CD4-positive, alpha-beta T cell treated with Interleukin-10 for 1 hour (primary cell): ENCODE measurements at regions not wholly inside any gene's neighbourhood (a gene's known extent, or its start where the extent isn't known, plus 50 kb on each side); places are given as distances from the start of the nearest gene placed in this dataset.

Experiments used
- DNase-seq: peaks from one replicate; pipeline ENCODE4 v3.0.0-alpha.2; 2020

DNA sequence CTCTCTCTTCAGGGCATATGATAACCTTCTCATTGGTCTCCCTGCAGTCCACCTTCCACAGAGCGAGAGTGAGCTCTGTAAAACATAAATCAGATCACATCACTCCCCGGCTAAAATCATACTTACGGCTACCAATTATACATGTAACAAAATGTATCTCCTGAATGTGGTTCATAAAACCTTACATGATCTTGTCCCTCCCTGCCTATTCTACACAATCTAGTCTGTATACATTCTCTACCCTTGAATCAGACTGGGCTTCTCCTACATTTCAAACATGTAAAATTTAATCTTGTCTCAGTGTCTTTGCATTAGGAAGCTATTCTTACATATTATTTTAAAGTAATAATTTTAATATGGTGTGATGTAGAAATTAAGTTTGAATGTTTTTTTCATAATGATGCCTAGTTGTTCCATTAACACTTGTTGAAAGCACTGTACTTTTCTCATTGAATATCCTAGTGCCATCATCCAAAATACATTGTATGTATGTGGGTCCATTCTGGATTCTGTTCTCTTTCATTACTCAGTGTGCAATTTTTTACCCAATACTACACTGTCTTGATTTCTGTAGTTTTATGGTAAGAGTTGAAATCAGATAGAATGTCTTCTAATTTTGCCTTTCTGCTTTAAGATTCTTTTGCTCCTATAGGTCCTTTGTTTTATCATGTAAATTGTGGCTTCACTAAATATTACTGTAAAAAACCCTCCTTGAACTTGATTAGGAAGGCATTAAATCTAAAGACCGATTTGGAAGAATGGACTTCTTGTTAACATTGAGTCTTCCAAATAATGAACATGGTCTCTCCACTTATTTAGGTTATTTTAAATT is 403.3 kb upstream of the EPHA7 start:
- DNase-seq, result no peak

DNA sequence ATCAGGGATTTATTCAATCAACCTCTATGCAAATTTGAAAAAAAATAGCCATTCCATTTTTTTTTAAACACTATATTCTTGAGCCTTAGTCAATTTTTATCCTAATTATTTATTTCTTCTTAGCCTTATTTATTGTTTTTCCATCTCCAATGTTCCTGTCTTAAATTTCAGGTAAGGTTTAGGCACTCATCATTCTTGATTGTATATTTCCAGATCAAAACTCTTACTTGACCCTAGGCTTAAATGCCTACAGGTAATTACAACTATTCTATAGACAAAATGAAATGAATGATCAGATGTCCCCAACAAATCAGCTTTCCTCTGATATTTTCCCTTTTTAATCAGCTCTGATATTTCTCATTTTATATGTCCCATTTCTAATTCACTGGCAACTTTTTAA is 402.6 kb upstream of the EPHA7 start:
- DNase-seq, result no peak

DNA sequence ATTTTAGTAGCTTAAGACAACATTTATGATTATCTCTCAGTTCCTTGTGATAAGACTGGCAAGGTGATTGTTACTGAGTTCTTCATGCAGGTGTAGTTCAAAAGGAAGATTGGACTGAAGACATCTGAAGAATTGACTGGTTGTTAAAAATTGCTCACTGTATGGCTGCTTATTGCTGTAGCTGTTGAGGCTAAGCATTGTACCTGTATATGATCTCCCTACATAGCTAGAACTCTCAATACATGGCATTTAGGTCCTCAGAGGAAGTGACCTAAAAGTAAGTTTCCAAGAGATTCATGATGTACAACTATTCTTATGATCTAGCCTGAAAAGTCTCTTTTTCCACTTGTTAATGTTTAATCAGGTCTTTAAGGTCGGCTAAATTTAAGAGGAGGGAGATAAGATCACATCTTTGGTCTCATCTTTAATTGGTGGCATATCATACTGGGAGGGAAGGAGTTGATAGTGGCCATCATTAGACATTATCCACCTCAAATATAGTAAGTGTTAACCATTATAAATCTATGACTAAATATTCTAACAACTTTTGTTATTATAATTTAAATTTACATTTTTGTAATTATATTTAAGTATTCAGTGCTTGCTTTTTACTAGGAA is 401.2 kb upstream of the EPHA7 start:
- DNase-seq, result no peak

DNA sequence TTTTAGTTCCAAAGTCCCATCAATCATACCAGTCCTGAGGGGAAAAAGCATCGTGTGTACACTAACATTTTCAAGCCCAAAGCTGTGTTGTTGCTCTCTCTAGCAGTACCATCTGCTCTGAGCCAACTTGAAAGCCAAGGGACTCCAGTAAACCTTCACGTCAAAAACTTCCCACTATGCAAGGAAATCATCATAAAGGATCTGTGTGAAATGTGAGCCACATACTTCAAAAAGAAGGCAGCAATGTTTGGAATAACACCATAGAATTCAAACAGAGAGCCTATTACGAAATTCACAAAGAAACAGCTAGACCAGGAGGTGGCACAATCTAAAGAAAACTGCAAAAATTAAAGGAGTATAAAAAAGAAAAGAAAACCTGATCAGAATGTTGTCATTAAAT is 399.8 kb upstream of the EPHA7 start:
- DNase-seq, result no peak

DNA sequence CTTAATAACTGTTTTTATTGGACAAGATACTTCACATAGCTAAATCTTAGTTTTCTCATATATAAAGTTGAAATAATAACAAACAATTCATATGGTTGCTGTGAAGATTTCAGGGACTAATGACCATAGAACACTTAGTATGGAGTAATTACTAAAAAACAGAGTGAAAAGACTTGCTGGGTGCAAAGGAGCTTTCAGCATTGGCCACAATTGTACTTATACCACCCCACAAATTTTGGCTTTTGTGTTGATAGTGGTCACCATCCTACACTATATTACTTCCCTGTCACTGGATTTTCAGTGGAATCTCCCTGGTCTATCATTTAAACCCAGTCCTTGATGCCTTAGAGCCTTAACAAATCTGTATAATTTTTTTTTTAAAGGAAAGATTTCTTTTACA is 398.6 kb upstream of the EPHA7 start:
- DNase-seq, result no peak

DNA sequence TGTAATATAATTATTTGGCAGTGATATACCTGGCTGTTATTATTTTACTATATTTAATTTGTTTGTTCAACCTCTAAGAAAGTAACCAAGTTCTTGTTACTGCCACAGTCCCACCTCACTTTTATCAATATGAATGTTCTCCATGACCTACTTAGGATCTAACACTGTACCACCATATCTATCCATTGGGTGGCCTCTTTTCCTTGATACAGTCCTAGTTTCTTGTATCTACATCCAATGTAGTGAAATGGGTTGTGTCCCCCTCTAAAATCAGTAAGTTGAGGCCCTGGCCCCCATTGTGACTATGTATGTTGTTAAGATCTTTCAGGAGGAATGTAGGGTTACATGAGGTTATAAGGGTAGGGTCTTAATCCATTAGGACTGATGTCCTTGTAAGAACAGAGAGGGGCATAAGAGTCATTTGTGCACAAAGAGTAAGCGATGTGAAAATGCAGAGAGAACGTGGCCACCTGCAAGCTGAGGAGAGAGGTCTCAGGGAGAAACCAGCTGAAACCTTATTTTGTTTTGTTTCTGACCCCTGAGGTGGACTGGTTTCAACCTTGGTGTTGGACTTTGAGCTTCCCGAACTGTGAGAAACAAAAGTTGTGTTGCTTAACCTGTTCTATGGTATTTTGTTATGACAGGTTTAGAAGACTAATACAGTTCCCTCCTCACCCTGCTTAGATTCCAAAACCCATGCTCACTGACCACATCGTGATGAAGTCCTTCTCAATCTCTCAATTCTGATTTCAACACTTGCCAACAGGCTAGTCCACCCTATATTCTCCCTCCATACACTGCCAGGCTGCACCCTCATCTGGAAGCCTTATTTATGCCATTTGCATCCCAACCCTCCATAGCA is 387.3 kb upstream of the EPHA7 start:
- no peak for DNase-seq

DNA sequence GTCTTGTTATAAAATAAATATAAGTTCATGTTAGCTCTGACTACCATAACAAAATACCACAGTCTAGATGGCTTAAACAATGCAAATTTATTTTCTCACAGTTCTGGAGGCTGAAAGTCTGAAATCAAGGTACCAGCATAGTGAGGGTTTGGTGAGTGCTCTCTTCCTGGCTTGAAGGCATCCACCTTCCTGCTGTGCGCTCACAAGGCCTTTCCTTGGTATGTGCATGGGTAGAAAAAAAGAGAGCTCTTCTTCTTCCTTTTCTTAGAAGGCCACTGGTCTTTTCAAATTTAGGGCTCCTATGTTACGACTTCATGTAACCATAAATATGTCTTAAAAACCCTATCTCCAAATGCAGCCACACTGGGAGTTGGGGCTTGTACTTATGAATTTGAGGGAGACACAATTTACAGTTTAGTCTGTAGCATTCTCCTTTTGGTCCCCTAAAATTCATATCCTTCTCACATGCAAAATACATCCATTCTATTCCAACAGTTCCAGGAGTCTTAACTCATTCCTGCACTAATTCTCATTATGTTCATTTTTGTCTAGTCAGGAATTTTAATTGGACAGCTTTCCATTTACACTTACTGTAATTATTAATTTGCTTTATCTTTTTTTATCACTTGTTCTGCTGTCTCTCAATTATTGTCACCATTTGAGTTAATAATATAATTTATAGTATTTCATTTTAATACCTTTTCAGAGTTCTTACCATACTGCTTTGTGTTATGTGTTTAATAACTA is 381.9 kb upstream of the EPHA7 start:
- DNase-seq, result no peak

DNA sequence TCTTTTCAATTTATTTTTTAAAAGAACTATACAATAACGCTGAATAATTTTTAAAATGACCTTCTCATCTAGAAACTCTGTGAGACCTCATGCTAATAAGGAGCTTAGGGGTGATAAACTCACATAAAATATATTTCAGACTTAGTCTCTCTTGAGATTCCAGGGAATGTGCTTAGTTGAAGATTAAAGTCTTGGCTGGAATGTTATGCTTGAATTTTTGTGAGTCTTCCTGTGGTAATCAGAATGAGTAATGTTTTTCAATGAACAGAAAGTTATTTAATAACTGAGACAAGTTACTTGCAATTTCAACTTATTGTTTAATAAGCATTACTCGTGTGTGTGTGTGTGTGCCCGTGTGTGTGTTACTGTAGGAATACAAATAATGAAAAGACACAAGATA is 379.9 kb upstream of the EPHA7 start:
- DNase-seq, result no peak

DNA sequence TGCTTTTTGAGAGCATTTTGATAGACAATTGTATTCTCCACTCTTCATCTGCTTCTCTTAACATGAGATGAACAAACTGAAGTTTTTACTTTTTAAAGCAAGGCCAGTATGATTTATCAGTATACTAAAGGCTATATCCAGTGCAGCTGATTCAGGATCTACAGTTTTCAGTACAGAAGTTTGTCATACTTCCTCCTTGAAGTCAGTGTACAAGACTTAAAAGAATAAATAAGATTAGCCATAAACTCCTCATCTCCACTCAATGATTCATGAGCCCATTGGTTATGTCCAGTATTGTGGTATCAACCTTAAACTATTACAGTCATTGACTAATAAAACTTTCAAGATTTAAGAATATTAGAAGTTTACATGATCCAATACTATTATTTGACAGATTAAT is 374.8 kb upstream of the EPHA7 start:
- no peak for DNase-seq

DNA sequence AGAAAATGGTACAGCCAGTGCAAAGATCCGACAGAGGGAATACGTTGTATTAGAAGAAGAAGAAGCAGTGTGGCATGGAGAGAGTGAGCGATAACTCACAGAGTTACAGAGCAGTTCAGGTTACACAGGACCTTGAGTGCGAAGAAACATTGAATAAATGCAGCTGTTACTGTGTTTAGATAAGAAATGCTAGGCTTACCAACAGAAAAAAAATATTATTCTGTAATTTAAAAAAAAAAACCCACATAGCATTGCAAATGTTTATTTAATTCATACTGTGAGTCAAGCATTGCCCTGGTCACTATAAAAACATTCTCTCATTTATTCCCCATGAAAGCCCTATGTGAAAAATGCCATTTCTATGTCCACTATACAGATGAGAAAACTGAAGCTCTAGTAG is 373.4 kb upstream of the EPHA7 start:
- no peak for DNase-seq

DNA sequence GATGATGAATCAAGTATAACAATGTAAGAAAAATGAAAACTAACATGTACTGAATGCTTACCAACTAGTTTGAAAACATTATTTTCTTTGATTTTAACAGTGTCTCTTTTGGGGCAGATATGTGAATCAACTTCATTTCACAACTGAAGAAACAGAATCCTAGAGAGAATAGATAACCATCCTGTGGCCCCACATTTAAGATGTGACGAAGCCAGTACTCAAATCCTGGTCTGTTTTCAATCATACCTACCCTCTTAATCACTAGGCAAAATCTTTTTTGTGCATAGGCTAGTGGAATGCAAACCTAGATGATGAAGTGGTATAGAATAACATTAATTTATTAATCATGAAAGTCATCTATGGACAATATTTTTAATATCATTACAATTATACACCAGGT is 371.6 kb upstream of the EPHA7 start:
- DNase-seq, result no peak

DNA sequence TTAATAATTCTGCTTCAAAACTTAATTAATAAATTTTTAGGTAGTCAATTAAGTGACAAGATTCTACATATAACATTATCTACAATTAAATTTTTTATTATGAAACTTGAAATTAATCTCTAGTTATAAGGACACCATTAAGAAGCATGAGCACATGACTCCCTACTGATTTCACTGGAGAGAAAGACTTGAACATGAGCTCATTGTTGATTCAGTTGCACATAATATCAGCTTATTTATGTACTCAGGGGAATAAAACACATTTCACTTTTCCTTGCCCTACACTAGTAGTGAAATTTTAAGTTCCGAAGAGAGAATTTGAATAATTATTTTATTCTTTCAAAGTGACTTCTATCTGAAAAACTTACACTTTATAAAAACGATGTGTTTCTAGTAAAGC is 370.2 kb upstream of the EPHA7 start:
- no peak for DNase-seq

DNA sequence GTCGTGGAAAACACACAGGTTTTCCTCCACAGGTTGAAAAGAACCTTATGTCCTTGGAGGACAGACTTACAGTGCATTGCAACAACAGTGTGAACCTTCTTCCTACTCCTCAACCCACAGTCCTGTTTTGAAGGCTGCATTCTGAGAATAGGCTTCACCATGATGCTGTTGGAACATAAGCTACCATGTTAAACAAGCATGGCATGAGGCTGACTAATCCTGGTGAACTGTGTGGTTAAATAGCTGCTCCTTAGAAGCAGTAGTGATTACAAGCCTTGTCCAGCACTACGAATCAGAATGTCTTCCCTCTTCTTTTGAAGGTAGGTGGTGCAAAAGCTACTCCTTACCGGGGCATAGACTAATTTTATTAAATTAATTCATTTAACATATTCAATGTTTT is 368.5 kb upstream of the EPHA7 start:
- no peak for DNase-seq

DNA sequence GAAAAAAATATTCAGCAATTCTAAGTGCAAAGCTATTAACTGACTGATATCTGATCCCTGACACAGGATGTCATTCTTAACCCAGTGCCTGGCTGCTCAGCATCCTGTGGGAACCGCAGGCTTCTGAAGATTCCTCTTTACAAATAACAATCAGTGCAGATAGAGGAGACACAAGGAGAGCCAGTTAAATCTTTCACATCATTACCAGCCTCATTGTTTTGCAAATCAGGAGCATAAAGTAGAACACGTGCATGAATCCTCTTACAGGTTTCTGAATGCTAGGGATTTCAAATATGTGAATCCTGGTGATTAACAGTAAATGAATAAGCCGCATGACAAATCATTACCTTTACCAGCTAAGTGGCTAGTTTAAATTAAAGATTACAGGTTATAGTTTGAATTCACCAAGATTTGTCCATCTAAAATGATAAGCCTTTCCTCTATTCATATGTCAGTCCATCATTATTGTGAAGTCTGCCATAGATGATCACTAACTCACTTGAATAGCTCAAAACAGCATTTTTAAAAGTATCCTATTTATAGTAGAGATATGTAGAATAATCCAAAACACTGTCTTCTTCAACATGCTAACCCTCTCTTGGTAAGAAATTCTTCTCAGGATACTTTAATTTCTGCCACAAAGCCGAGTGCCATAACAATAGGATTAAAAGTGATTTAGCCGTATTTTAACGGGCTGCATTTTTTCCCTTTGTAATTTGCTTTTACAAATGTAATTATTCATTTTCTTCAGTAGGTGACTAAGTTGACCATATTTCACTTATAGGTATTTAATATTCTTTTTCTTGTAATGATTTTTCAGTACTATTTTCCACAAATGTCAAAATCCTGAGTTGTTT is 367.3 kb upstream of the EPHA7 start:
- DNase-seq, result no peak

DNA sequence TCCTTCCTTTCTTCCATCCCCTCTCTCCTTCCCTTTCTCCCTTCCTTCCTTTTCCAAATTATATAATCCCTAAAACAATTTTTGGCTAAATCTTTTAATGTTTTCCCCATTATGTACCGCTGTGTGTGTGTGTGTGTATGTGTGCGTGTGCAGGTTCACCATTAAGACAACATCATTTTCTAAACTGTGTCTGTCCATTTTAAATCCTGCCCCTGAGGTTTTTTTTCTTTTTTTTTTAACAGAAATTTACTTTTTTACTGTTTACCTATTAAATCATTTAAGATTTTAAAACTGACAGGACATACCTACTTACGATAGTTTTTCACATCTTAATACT is 366.3 kb upstream of the EPHA7 start:
- DNase-seq, result no peak

DNA sequence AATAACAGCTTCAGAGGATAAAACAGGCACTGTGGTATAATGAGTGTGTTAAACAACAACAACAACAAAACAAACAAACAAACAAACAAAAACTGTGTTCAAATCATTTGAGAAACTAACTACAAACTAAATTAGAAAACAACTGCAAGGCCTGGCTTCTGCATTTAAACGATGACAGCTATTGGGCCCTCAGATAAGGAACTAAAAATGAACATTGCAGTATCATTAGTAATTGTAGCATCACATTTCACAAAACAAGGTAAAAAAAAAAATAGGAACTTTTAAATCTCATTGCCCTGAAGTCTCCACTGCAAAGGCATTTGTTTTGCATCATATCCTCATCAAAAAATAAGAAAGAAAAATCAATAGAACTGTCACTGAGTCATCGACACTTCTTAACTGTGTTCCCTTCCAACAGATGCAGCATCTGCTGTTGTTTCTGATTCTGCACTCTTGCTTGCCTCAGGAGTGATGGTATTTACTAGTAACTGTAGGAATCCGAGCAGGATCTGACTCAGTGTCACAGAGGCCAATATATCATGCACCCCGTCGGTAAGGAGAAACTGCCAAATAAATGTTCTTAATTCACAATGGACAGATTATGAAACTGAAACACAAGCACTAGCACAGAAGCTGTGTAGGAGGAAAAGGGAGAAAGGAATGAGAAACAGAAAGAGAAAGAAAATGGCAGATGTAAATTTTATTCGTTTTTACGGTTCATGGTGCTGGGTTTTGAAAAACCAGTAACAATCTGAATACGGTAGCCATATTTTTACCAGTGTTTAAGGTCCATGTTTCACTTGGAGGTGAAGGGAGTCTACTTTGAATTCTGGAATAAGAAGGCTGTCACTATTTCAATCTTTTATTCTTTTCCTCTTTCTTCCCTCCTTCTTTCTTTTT is 365.7 kb upstream of the EPHA7 start:
- DNase-seq, result no peak

DNA sequence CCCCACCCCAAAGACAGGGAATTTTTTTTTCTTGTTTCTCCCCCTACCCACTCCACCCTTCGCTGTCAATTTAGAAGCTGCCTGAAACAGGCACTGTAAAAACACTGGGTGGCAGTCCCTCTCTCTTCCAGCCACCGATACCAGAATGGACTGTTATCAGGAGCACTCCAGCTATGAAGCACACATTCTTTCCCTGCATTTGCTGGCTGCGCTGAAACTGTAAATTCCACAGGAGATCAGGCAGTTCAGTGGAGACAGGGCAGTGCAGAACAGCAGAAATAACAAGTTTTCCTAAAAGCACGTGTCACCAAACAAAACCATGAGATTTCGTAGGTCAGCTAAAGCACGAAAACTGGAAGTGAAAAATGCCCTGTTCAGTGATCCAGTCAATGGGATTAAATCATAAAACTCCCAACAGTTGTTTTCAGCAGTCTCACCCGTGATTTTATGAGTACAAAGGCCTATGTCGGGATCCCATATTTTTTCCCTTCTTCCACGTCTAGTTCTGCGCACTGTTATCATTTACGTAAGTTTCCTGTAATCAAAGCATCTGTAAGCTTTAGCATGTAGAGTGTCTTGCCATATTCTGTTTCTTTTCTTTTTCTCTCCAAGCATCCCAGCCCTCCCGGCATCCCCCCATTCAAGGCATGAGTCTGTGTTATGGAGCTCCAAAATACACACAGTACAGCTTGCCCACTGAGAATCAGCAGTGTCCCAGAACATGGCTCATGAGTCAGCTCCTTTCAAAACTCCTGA is 359.9 kb upstream of the EPHA7 start:
- DNase-seq, result no peak

DNA sequence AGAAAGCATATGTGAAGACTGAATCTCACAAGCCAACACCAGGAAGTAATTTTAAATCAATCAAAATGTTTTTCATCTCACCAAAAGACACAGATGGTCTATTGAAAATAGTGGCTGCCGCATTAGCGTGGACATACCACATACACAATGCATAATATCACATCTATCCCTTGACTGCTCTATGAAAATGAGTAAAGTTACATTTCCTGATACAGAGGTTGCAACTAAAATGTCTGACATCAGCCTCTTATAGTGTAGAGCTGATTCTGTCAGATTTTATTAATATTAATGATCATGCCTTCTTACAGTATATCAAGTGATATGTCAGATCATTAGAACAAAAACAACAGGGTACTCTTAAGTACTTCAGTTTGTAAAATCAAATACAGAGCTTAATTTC is 339.8 kb upstream of the EPHA7 start:
- no peak for DNase-seq

DNA sequence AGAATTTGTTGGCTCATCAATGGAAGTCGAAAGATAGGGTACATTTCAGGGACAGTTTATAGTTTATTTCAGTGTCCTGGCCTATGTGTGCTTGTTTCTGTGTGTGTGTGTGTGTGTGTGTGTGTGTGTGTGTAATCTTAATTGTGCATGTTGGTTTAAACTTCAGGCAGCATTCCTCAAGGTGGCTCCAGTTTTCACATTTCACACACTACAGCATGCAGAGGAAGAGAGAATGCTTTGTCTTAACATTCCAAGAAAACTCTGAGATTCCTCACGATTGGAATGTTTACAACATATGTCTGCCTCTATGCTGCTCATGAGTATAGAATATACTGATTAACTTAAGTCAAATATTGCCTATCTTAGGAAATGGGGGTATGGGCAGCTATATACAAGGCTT is 332.6 kb upstream of the EPHA7 start:
- DNase-seq, result no peak

DNA sequence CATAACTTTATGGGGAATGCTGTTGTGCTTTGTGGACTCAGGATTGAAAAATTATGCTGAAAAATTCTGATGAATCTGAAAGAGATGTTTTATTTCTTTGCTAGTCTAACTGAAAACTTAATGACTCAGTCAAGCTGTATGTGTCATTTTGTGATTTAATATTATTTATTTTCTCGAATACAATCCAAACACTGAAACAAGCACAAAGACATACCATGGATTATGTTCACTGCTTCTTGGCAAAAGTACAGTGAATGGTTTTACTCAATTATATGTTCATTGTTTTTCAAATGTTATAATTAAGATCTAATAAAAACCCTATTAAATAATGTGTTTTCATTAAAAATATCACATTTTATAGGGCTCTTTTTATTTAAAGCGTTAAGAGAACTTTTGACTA is 330.6 kb upstream of the EPHA7 start:
- DNase-seq, result no peak

DNA sequence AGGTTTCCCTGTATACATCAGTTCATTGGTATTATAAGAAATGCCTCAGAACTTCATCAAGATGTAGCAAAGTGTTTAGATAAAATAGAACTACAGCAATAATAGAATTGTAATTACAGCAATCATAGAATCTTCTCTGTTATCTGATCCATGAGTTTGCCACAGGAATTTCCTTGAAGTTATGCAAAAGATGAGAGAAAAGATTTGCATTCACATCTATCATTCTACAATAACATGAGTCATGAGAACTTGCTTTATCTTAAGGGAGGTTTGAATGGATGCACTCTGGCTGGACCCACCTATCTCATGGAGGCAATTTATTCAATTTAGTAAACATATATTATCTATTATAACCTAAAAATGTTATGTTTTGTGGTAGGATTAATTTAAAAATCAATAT is 329.8 kb upstream of the EPHA7 start:
- DNase-seq, result no peak
